Keratinocyte (primary cell): ENCODE measurements at regions not wholly inside any gene's neighbourhood (a gene's known extent, or its start where the extent isn't known, plus 50 kb on each side); places are given as distances from the start of the nearest gene placed in this dataset.

Experiments
- DNase-seq: peaks from one replicate; pipeline ENCODE4 v3.0.0-alpha.2; 2011; ENCODE audit warnings: low read depth, missing footprints, low spot score
- FAIRE-seq: peaks from 2 replicates; lab custom pipeline; 2011; peaks lifted over from hg19 to GRCh38; lab: Jason Lieb, UNC
- H2AFZ ChIP-seq: 2 replicates; pipeline ENCODE4 v1.6.0; 2012; ENCODE audit warnings: low read length, control low read depth, inconsistent platforms; ENCODE audit not compliant: control insufficient read depth
- H3K27ac ChIP-seq: 2 replicates; pipeline ENCODE4 v1.5.1; 2011; ENCODE audit warnings: low read length; ENCODE audit not compliant: control insufficient read depth, insufficient read depth
- H3K27me3 ChIP-seq: 3 replicates; pipeline ENCODE4 v1.6.0; 2011; ENCODE audit warnings: low read length; ENCODE audit not compliant: control insufficient read depth, insufficient read depth; ENCODE audit errors: extremely low read depth
- H3K36me3 ChIP-seq, 2 experiments: 2 replicates in 1 of 2; 3 replicates in 1 of 2; pipeline ENCODE4 v1.5.1; 2011; ENCODE audit warnings: low read length in 2 of 2, mild to moderate bottlenecking in 1 of 2; ENCODE audit not compliant: control insufficient read depth in 2 of 2, insufficient read depth in 2 of 2; ENCODE audit errors: extremely low read depth in 1 of 2
- H3K4me1 ChIP-seq: 3 replicates; pipeline ENCODE4 v1.5.1; 2011; ENCODE audit warnings: low read length; ENCODE audit not compliant: control insufficient read depth, insufficient read depth; ENCODE audit errors: extremely low read depth
- H3K4me2 ChIP-seq: 3 replicates; pipeline ENCODE4 v1.6.0; 2011; ENCODE audit warnings: low read depth, low read length; ENCODE audit not compliant: control insufficient read depth, insufficient read depth; ENCODE audit errors: extremely low read depth
- H3K4me3 ChIP-seq, 3 experiments: fragments of 200-600 bp in 1 of 3; sonication (generic) in 1 of 3; 2 replicates in 2 of 3; 3 replicates in 1 of 3; pipeline ENCODE4 v1.5.1; 2011 to 2016; ENCODE audit warnings: low read length in 3 of 3, mild to moderate bottlenecking in 3 of 3, control low read depth in 2 of 3, inconsistent platforms in 1 of 3, low read depth in 1 of 3, mixed read lengths in 1 of 3, mixed run types in 1 of 3, moderate library complexity in 1 of 3; ENCODE audit not compliant: control insufficient read depth in 2 of 3, insufficient read depth in 2 of 3; ENCODE audit errors: extremely low read depth in 1 of 3
- H3K79me2 ChIP-seq: 2 replicates; pipeline ENCODE4 v1.6.0; 2012; ENCODE audit warnings: low read length; ENCODE audit not compliant: control insufficient read depth, insufficient read depth
- H3K9ac ChIP-seq: 3 replicates; pipeline ENCODE4 v1.6.0; 2011; ENCODE audit warnings: low read length; ENCODE audit not compliant: control insufficient read depth, insufficient read depth; ENCODE audit errors: extremely low read depth
- H3K9me1 ChIP-seq: 3 replicates; pipeline ENCODE4 v1.6.0; 2011; ENCODE audit warnings: low read length; ENCODE audit not compliant: control insufficient read depth, insufficient read depth; ENCODE audit errors: extremely low read depth
- H3K9me3 ChIP-seq: 2 replicates; pipeline ENCODE4 v1.5.1; 2012; ENCODE audit warnings: low read depth, low read length; ENCODE audit not compliant: control insufficient read depth
- H4K20me1 ChIP-seq: 3 replicates; pipeline ENCODE4 v1.6.0; 2011; ENCODE audit warnings: low read length; ENCODE audit not compliant: control insufficient read depth, insufficient read depth; ENCODE audit errors: extremely low read depth
- EZH2 ChIP-seq: IDR thresholded peaks from one replicate; pipeline ENCODE4 v1.6.1; 2012; ENCODE audit warnings: inconsistent platforms, mild to moderate bottlenecking, low read length, moderate library complexity
- dilution Hi-C: fragments of 300-500 bp; cut with MboI; formaldehyde crosslinking; loops from one replicate; pipeline ENCODE4 v1.7.0; 2020; ENCODE audit warnings: low sequenced_read_pairs; ENCODE audit not compliant: extremely low pct_ligation_motif_present
- TF ChIP-seq, protein P1 (sequence below), 3 experiments: IDR thresholded peaks in 1 of 3; conservative IDR thresholded peaks in 1 of 3; optimal IDR thresholded peaks in 1 of 3; 2 replicates in 2 of 3; 3 replicates in 1 of 3; pipeline versions ENCODE3 to v1.5.1; 2011; ENCODE audit warnings: low read length in 3 of 3, mild to moderate bottlenecking in 3 of 3, moderate library complexity in 2 of 3, control low read depth in 1 of 3, inconsistent platforms in 1 of 3; ENCODE audit not compliant: insufficient read depth in 2 of 3; ENCODE audit errors: extremely low read depth in 1 of 3

DNA sequence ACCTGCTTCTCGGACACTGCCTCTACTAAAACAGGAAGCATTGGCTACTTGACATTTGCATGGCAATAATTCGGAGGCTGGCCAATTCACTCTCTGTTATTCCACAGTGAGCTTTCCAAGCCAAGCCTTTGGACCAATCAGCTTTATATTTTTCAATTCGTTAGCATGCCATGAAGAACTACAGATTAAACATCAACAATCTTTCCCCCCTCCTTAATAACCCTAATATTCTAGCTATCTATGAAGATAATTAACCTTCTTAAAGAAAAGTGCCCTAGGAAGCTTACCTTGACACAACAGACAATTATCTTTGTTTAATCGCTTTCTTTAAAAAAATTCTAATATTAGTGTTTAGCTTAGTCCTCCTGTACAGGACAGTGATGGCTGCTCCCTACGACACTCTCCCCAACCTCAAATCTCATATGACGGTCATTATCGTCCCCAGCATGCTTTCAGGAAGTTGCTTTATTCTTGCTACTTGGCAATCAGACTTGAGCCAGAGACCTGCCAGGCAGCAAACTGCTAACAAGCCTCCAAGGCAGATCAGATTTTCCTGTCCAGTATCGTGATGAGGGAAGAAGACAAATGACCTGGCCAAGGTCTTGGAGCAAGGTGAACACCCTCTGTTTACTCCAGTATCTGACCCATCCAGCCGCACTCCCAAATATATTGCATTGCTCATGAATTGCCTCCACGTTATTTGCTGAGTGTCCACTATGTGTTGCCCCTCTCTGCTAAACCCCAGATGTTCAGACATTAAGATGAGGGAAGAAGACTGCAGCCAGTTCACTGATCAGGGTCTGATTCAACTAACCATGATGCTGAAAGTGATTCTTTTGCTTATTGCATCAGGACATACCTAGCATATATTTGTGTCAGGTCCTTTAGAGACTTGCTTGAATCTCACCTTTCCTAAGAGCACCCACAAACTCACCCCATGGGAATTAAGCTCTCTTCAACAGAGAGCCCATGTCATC, 68.1 kb upstream of the LPP start:
- no peaks in the 10 kb centered on the region for H3K27me3 ChIP-seq
- H3K9me1 ChIP-seq = no peaks in the 10 kb centered on the region
- H3K4me2 ChIP-seq = no peak overlapping the region
- dilution Hi-C loops = no loop called here
- H3K9me3 ChIP-seq = no peaks in the 10 kb centered on the region
- no peak overlapping the region for H3K4me3 ChIP-seq
- H3K4me1 ChIP-seq = no peaks in the 10 kb centered on the region
- no peak for TF ChIP-seq EZH2
- TF ChIP-seq, protein P1, sequence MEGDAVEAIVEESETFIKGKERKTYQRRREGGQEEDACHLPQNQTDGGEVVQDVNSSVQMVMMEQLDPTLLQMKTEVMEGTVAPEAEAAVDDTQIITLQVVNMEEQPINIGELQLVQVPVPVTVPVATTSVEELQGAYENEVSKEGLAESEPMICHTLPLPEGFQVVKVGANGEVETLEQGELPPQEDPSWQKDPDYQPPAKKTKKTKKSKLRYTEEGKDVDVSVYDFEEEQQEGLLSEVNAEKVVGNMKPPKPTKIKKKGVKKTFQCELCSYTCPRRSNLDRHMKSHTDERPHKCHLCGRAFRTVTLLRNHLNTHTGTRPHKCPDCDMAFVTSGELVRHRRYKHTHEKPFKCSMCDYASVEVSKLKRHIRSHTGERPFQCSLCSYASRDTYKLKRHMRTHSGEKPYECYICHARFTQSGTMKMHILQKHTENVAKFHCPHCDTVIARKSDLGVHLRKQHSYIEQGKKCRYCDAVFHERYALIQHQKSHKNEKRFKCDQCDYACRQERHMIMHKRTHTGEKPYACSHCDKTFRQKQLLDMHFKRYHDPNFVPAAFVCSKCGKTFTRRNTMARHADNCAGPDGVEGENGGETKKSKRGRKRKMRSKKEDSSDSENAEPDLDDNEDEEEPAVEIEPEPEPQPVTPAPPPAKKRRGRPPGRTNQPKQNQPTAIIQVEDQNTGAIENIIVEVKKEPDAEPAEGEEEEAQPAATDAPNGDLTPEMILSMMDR (optimal IDR thresholded peaks at IDR 0.05 in 1 of 3, IDR thresholded peaks at IDR 0.05 in 1 of 3, conservative IDR thresholded peaks at IDR 0.05 in 1 of 3; ENCODE audit: extremely low read depth in 1 of 3, insufficient read depth in 2 of 3, low read length in 3 of 3) = no peak
- H3K9ac ChIP-seq = no peak overlapping the region
- no peak overlapping the region for H2AFZ ChIP-seq
- DNase-seq (no peak), FAIRE-seq (no peak)
- no peaks in the 10 kb centered on the region for H4K20me1 ChIP-seq
- no peaks in the 10 kb centered on the region for H3K79me2 ChIP-seq
- no peaks in the 10 kb centered on the region for H3K36me3 ChIP-seq
- H3K27ac ChIP-seq = no peak overlapping the region

DNA sequence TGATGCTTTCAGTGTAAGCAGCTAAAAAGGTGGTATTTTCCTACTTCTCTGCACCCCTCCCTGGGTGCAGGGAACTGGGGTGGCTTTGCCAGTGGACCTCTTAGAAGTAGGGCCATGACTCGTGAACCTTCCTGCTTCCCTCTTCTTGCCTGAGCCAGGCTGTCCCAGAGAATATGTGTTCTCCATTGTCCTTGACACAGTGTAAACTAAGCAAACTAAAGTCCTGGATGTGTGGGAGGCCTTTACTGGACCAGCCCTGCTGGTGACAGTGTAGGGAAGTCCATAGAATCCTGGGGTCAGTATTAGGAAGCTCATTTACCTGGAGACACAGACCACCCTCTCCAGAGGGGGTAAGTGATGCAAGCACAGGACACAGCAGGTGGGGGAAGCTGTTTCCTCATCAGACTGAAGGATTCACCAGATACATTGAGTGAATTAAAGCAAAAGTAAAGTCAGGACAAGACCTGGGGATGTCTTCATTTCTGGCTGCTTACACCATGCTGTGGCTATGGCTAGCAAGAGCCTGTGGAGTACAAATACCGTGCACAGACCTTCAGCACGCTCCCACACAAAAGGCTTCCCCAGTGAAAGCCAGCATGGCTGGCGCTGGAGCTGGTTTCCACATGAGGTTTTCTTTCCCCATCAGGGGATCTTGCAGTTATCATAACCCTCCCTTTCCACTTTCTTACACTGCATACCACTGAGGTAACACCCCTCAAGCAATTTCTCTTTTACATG, 64.8 kb upstream of the LPP start:
- Histone ChIP-seq H3K4me3 (no peak overlapping the region), H3K27me3 (no peaks in the 10 kb centered on the region), H3K9me3 (no peaks in the 10 kb centered on the region), H3K9me1 (no peaks in the 10 kb centered on the region), H3K27ac (no peak overlapping the region), H3K4me1 (no peaks in the 10 kb centered on the region), H3K36me3 (no peaks in the 10 kb centered on the region), H3K4me2 (no peak overlapping the region), H4K20me1 (no peaks in the 10 kb centered on the region), H2AFZ (no peak overlapping the region), H3K79me2 (no peaks in the 10 kb centered on the region), H3K9ac (no peak overlapping the region)
- TF ChIP-seq, protein P1 (optimal IDR thresholded peaks at IDR 0.05 in 1 of 3, IDR thresholded peaks at IDR 0.05 in 1 of 3, conservative IDR thresholded peaks at IDR 0.05 in 1 of 3; ENCODE audit: extremely low read depth in 1 of 3, insufficient read depth in 2 of 3, low read length in 3 of 3) = no peak
- TF ChIP-seq EZH2 = no peak
- DNase-seq = no peak
- no peak for FAIRE-seq
- dilution Hi-C loops = no loop called here
